Nephron (organoid): ENCODE measurements at regions not wholly inside any gene's neighbourhood (a gene's known extent, or its start where the extent isn't known, plus 50 kb on each side); places are given as distances from the start of the nearest gene placed in this dataset.

ENCODE experiments used
- H3K27ac Mint-ChIP-seq, 3 experiments: 2 replicates each; pipeline ENCODE4 v1.8.0; 2020; ENCODE audit warnings: mixed read lengths in 3 of 3, mild to moderate bottlenecking in 2 of 3, moderate library complexity in 1 of 3
- H3K27me3 Mint-ChIP-seq: 2 replicates; pipeline ENCODE4 v1.8.0; 2021; ENCODE audit warnings: low read depth, mild to moderate bottlenecking, moderate library complexity, mixed read lengths
- H3K36me3 Mint-ChIP-seq: 2 replicates; pipeline ENCODE4 v1.8.0; 2020; ENCODE audit warnings: low read depth, mixed read lengths
- H3K4me1 Mint-ChIP-seq: 2 replicates; pipeline ENCODE4 v1.8.0; 2020; ENCODE audit warnings: mixed read lengths
- H3K4me3 Mint-ChIP-seq, 3 experiments: 2 replicates each; pipeline ENCODE4 v1.8.0; 2020; ENCODE audit warnings: mild to moderate bottlenecking in 3 of 3, mixed read lengths in 3 of 3, moderate library complexity in 2 of 3
- H3K9me3 Mint-ChIP-seq: 2 replicates; pipeline ENCODE4 v1.8.0; 2020; ENCODE audit warnings: mixed read lengths
- TF ChIP-seq, protein P1 (sequence below), 3 experiments: fragments of 200-600 bp; sonication (generic); IDR thresholded peaks; one replicate each; pipeline ENCODE4 v1.5.0; 2021; ENCODE audit warnings: antibody characterized with exemption in 3 of 3; ENCODE audit not compliant: unreplicated experiment in 3 of 3

DNA sequence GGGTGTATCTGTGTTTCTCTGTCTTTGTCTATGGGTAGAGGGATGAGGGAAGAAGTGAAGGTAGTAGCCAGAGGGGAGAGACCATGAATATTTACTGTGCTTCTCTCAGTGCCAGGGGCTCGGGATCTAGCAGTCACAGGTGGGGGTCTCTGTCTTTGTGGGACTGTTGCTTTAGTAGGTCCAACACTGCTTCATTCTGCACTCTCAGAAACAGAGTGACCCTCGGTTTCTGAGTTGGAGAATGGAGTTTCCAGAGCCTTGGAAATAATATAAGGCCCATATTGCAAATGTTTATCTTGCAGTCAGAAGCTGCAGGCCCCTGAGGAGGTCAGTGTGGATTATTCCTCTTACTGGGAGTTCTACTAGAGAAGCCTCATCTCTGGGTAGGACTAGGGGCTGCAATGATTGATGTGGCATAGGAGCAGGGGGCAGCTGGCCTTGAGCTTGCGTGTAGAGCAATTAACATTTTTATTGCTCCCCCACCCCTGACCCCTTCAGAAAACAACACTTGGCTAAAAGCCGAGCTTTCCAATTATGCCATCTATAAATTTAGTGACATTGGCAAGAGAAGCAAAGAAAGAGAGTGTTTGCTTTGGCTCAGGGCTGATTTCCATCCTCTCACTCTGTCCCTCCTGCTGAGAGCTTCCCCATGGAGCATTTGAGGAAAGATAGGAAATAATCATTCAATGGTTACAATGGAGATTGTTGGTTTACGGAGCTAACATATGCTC is 55.0 kb upstream of the TRPC7 start:
- Mint-ChIP-seq H3K27ac (peak overlapping the region; percentile 85 to 94 (median 92)), H3K27me3 (peaks cover 4% of the 10 kb centered on the region), H3K4me1 (peaks cover 47% of the 10 kb centered on the region), H3K36me3 (no peaks in the 10 kb centered on the region), H3K9me3 (no peaks in the 10 kb centered on the region), H3K4me3 (peak overlapping the region; percentile 0 to 6 (median 3))
- TF ChIP-seq, protein P1, sequence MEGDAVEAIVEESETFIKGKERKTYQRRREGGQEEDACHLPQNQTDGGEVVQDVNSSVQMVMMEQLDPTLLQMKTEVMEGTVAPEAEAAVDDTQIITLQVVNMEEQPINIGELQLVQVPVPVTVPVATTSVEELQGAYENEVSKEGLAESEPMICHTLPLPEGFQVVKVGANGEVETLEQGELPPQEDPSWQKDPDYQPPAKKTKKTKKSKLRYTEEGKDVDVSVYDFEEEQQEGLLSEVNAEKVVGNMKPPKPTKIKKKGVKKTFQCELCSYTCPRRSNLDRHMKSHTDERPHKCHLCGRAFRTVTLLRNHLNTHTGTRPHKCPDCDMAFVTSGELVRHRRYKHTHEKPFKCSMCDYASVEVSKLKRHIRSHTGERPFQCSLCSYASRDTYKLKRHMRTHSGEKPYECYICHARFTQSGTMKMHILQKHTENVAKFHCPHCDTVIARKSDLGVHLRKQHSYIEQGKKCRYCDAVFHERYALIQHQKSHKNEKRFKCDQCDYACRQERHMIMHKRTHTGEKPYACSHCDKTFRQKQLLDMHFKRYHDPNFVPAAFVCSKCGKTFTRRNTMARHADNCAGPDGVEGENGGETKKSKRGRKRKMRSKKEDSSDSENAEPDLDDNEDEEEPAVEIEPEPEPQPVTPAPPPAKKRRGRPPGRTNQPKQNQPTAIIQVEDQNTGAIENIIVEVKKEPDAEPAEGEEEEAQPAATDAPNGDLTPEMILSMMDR (IDR thresholded peaks at IDR 0.05; ENCODE audit: unreplicated experiment in 3 of 3): no peak

GRCh38 chr5:136418301-136418700 is 53.0 kb upstream of the TRPC7 start:
- TF ChIP-seq, protein P1 (IDR thresholded peaks at IDR 0.05; ENCODE audit: unreplicated experiment in 3 of 3): no peak
- peak overlapping the region; percentile 92 to 95 (median 94) for H3K27ac Mint-ChIP-seq
- no peaks in the 10 kb centered on the region for H3K36me3 Mint-ChIP-seq
- peaks cover 33% of the 10 kb centered on the region for H3K4me1 Mint-ChIP-seq
- no peaks in the 10 kb centered on the region for H3K9me3 Mint-ChIP-seq
- H3K4me3 Mint-ChIP-seq: peak overlapping the region in 2 of 3 experiments; percentile 0 to 3
- peaks cover 4% of the 10 kb centered on the region for H3K27me3 Mint-ChIP-seq
